ENCODE measurements at regions not wholly inside any gene's neighbourhood (a gene's known extent, or its start where the extent isn't known, plus 50 kb on each side); places are given as distances from the start of the nearest gene placed in this dataset.

DNA sequence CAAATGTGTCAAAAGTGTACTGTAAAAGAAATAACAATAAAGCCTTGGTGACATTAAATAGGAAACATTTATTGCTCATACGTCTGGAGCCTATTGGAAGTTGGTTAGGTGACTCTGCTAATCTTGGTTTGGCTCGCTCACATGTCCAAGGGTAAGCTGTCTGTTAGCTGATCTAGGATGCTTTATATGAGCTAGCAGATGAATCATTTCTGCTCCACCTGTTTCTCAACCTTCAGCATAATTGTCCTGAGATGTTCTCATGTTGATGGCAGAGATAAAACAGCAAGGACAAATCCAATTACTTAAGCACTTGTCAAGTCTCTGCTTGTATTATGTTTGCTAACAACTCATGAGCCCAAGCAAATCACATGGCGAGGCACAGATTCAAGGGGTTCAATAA is 56.0 kb upstream of the CD53 start:
- no peak for DNase-seq

GRCh38 chr1:110811529-110811928 is 61.4 kb upstream of the CD53 start:
- no peak for DNase-seq

- no peak for DNase-seq
Observed at GRCh38 chr1:110800079-110800478, 72.9 kb upstream of the CD53 start.

GRCh38 chr1:110798691-110799256 is 74.2 kb upstream of the CD53 start:
- DNase-seq: peak; percentile 13 to 63

DNA sequence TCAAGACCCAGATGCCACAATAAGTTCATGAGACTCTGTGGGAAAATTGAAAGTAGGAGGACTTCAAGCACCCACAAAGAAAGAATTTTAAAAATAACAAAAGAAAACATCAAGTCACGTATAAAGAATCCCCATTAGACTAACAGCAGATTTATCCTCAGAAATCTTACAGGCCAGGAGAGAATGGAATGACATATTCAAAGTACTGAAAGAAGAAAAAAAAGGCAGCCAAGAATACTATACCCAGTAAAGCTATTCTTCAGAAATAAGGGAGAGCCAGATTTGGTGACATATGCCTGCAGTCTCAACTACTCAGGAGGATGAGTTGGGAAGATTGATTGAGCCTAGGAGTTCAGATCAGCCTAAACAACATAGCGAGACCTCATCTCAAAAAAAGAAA is 84.3 kb upstream of the CD53 start:
- no peak for DNase-seq

- no peak for DNase-seq
Observed at GRCh38 chr1:110787328-110788071, 85.4 kb upstream of the CD53 start.

DNA sequence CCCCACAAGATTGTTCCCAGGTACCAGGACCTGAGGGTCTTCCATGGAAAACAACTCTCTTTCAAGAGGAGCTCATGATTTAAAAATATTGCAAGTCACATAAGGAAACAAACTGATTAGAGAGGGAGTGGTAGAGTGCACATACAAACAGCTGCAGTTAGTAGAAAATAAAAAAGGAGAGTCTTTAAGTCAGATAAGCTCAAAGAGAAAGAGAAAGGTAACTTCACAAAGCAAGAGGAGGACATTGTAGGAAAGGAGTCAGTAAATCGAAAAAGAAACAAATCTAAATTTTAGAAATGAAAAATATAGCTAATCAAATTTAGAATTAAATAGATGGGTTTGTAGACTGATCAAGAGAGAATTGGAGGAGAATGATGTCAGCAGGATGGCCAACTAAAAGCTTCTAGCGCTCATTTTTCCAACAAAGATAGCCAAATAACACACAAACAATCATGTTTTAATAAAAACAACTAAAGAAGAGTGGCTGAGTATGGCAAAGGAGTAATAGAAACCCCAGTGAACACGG is 86.1 kb upstream of the CD53 start:
- no peak for DNase-seq

DNA sequence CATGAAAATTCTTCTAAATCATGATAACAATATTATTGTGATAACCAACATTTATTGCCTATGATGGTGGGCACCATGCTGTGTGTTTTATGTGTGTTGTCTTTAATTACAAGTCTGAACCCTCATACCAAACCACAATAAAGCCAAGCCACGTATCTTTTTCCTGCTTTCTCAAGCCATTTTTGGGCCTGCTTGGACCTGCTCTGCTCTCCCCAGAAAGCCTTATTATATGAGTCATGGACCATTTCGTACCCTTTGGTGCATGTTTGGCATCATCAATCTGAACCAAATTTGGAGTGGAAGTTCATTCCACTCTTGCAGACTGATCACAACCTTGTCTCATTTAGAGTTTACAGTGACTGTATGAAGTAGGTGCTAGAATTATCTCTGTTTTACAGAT is 87.3 kb upstream of the CD53 start:
- no peak for DNase-seq

DNA sequence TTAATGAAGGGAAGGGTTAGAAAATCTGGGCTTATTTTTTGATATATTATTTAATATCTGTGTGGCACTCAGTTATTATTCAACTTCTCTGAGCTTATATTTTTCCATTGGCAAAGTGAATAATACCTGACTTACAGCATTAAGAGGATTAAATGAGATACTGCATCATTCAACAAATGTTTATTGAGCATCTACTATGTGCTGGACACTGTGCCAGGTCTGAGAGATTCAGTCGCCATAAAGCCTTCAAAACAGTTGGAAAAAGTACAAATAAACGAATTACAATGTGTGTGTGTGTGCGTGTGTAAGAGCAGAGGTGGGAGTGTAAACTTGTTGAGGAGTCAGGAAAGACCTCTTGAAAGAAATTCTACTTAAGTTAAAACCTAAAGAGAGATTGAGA is 87.9 kb upstream of the CD53 start:
- DNase-seq: no peak

- DNase-seq: peak; percentile 40 to 66
Observed at GRCh38 chr1:110783292-110783918, 89.5 kb upstream of the CD53 start.

- DNase-seq: no peak
Observed at GRCh38 chr1:110781525-110781924, 91.4 kb upstream of the CD53 start.

- peak; percentile 79 to 88 for DNase-seq
Observed at GRCh38 chr1:110780600-110781484, 92.1 kb upstream of the CD53 start.

GRCh38 chr1:110779636-110780035 is 93.3 kb upstream of the CD53 start:
- DNase-seq: no peak

- DNase-seq: no peak
Observed at GRCh38 chr1:110778821-110779220, 94.1 kb upstream of the CD53 start.

DNA sequence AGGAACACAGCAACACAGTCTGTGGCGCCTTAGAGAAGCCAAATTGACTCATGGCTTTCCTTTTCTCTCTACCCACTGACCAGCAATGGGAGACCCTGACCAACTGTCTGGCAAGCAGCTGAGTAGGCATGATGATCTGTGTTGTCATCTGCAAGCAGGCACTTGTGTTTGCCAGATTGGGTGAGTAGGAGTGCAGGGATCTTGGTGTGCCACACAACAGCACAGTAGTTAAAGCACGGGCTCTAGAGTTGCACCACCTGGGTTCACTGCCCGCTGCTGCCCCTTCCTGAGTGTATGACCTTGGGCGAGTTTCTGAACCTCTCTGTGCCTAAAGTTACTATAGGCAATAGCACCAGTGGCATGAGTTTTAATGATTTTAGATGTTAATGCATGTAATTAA is 95.7 kb upstream of the CD53 start:
- no peak for DNase-seq

GRCh38 chr1:110774398-110774797 is 98.5 kb upstream of the CD53 start:
- no peak for DNase-seq

GRCh38 chr1:110773813-110774212 is 99.1 kb upstream of the KCNA3 start:
- no peak for DNase-seq

- no peak for DNase-seq
Observed at GRCh38 chr1:110771245-110772022, 96.7 kb upstream of the KCNA3 start.

- no peak for DNase-seq
Observed at GRCh38 chr1:110770832-110771231, 96.1 kb upstream of the KCNA3 start.

GRCh38 chr1:110768605-110769004 is 93.9 kb upstream of the KCNA3 start:
- DNase-seq: no peak

- no peak for DNase-seq
Observed at GRCh38 chr1:110766336-110766647, 91.6 kb upstream of the KCNA3 start.

- peak; percentile 49 to 69 for DNase-seq
Observed at GRCh38 chr1:110765640-110766335, 91.0 kb upstream of the KCNA3 start.

All from NCI-H446 (cell line).